ENCODE measurements at regions not wholly inside any gene's neighbourhood (a gene's known extent, or its start where the extent isn't known, plus 50 kb on each side); places are given as distances from the start of the nearest gene placed in this dataset.

- Histone ChIP-seq H3K4me3 (ENCODE audit: low read length) (no peak overlapping the region), H3K9ac (ENCODE audit: low read length) (no peak overlapping the region), H3K4me2 (ENCODE audit: low read length) (no peak overlapping the region), H3K27ac (ENCODE audit: low read length) (no peak overlapping the region), H4K20me1 (ENCODE audit: insufficient read depth, low read length) (no peaks in the 10 kb centered on the region), H3K4me1 (ENCODE audit: low read length) (no peaks in the 10 kb centered on the region), H2AFZ (ENCODE audit: low read depth, low read length) (no peak overlapping the region), H3K27me3 (ENCODE audit: low read depth, low read length) (no peaks in the 10 kb centered on the region), H3K79me2 (ENCODE audit: low read length) (no peaks in the 10 kb centered on the region), H3K36me3 (replicated peaks; ENCODE audit: low read depth, low read length) (no peaks in the 10 kb centered on the region), H3K9me3 (ENCODE audit: insufficient read depth, low read length) (no peaks in the 10 kb centered on the region)
- TF ChIP-seq EZH2phosphoT487 (IDR thresholded peaks at IDR 0.05; ENCODE audit: low read depth) (no peak), CTCF (IDR thresholded peaks at IDR 0.05; ENCODE audit: low read depth, low read length) (no peak)
Measured at GRCh38 chr15:39108021-39108420, 472.9 kb upstream of the THBS1 start.

- no peak overlapping the region for H3K27ac ChIP-seq (ENCODE audit: low read length)
- no peak overlapping the region for H3K9ac ChIP-seq (ENCODE audit: low read length)
- no peak overlapping the region for H2AFZ ChIP-seq (ENCODE audit: low read depth, low read length)
- TF ChIP-seq EZH2phosphoT487 (IDR thresholded peaks at IDR 0.05; ENCODE audit: low read depth) = no peak
- no peak for TF ChIP-seq CTCF (IDR thresholded peaks at IDR 0.05; ENCODE audit: low read depth, low read length)
- H3K4me1 ChIP-seq (ENCODE audit: low read length) = no peaks in the 10 kb centered on the region
- no peak overlapping the region for H3K4me2 ChIP-seq (ENCODE audit: low read length)
- 0 out of 2 replicates have a peak, but pooled peaks cover 6% of the 10 kb centered on the region for H3K27me3 ChIP-seq (ENCODE audit: low read depth, low read length)
- H4K20me1 ChIP-seq (ENCODE audit: insufficient read depth, low read length) = no peaks in the 10 kb centered on the region
- H3K79me2 ChIP-seq (ENCODE audit: low read length) = no peaks in the 10 kb centered on the region
- no peaks in the 10 kb centered on the region for H3K36me3 ChIP-seq (replicated peaks; ENCODE audit: low read depth, low read length)
- H3K9me3 ChIP-seq (ENCODE audit: insufficient read depth, low read length) = no peaks in the 10 kb centered on the region
- no peak overlapping the region for H3K4me3 ChIP-seq (ENCODE audit: low read length)
Measured at GRCh38 chr15:39110336-39110735, 470.5 kb upstream of the THBS1 start.

- no peak overlapping the region for H3K4me2 ChIP-seq (ENCODE audit: low read length)
- no peak overlapping the region for H2AFZ ChIP-seq (ENCODE audit: low read depth, low read length)
Measured at GRCh38 chr15:39110746-39111145, 470.1 kb upstream of the THBS1 start.

GRCh38 chr15:39113741-39114140 is 467.1 kb upstream of the THBS1 start:
- H3K79me2 ChIP-seq (ENCODE audit: low read length) = no peaks in the 10 kb centered on the region
- no peak overlapping the region for H3K4me2 ChIP-seq (ENCODE audit: low read length)
- H3K27me3 ChIP-seq (ENCODE audit: low read depth, low read length) = peaks cover 6% of the 10 kb centered on the region; the same call in 1 of the 2 replicates
- H2AFZ ChIP-seq (ENCODE audit: low read depth, low read length) = no peak overlapping the region
- H4K20me1 ChIP-seq (ENCODE audit: insufficient read depth, low read length) = no peaks in the 10 kb centered on the region
- no peak overlapping the region for H3K27ac ChIP-seq (ENCODE audit: low read length)
- no peak overlapping the region for H3K9ac ChIP-seq (ENCODE audit: low read length)
- TF ChIP-seq CTCF (IDR thresholded peaks at IDR 0.05; ENCODE audit: low read depth, low read length) (no peak), EZH2phosphoT487 (IDR thresholded peaks at IDR 0.05; ENCODE audit: low read depth) (no peak)
- H3K4me1 ChIP-seq (ENCODE audit: low read length) = no peaks in the 10 kb centered on the region
- H3K9me3 ChIP-seq (ENCODE audit: insufficient read depth, low read length) = peaks cover 7% of the 10 kb centered on the region; the same call in 1 of the 2 replicates
- H3K36me3 ChIP-seq (replicated peaks; ENCODE audit: low read depth, low read length) = no peaks in the 10 kb centered on the region
- H3K4me3 ChIP-seq (ENCODE audit: low read length) = no peak overlapping the region

More at GRCh38 chr15:39110746-39111145, 470.1 kb upstream of the THBS1 start:
- no peaks in the 10 kb centered on the region for H3K79me2 ChIP-seq (ENCODE audit: low read length)
- 0 out of 2 replicates have a peak, but pooled peaks cover 6% of the 10 kb centered on the region for H3K27me3 ChIP-seq (ENCODE audit: low read depth, low read length)
- H3K4me1 ChIP-seq (ENCODE audit: low read length) = no peaks in the 10 kb centered on the region
- no peak overlapping the region for H3K9ac ChIP-seq (ENCODE audit: low read length)
- H3K4me3 ChIP-seq (ENCODE audit: low read length) = no peak overlapping the region
- H3K27ac ChIP-seq (ENCODE audit: low read length) = no peak overlapping the region
- no peaks in the 10 kb centered on the region for H3K9me3 ChIP-seq (ENCODE audit: insufficient read depth, low read length)
- no peaks in the 10 kb centered on the region for H4K20me1 ChIP-seq (ENCODE audit: insufficient read depth, low read length)
- no peak for TF ChIP-seq CTCF (IDR thresholded peaks at IDR 0.05; ENCODE audit: low read depth, low read length)
- no peak for TF ChIP-seq EZH2phosphoT487 (IDR thresholded peaks at IDR 0.05; ENCODE audit: low read depth)
- H3K36me3 ChIP-seq (replicated peaks; ENCODE audit: low read depth, low read length) = no peaks in the 10 kb centered on the region

Measured in OCI-LY3 (cell line).